UCSD-AML1 (cell line): ENCODE measurements at regions not wholly inside any gene's neighbourhood (a gene's known extent, or its start where the extent isn't known, plus 50 kb on each side); places are given as distances from the start of the nearest gene placed in this dataset.
"Not testable (repeated sequence)": the region's sequence is repeated elsewhere in the genome, so short reads cannot be mapped to it uniquely, and the experiment has no call there.

Experiments used
- DNase-seq: peaks from one replicate; lab custom pipeline; 2025; ENCODE audit not compliant: unreplicated experiment; lab: John Stamatoyannopoulos, UW

DNA sequence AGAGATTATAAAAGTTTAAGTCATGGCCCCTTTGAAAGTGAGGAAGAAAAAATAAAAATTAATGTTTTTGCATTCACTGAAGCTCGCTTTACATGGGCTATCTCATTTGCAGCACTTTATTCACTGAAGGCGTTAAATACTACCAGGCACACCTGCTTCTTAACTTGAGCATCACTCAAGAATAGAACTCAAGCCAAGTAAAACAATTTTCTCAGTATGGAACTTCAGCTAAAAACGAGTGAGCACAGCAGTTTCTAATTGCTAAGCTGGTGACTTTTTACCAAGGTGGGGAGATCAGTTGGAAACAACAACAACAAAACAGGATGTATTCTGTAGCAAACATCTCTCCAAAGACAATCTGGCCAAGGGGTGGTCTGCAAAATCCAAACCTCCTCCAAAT, 405.6 kb downstream of the RAB38 start:
- no peak for DNase-seq

DNA sequence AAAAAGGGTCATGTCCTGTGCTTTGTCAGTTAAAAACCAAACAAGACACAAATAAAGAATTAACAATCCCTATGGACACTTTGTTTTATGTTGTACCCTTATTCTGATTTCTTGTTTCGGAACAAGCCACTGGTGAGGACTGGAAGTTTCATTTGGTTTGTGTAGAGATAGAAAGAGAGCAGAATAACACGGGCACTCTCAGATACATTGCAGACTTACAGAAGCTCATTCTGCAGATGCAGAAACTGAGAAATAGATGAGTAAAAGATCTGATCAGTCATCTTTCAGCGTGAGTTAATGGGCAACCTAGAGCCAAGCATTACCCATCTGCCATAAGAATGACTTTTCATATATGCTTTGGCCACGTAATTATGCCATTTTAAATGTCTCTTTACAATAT, 407.6 kb downstream of the RAB38 start:
- no peak for DNase-seq

DNA sequence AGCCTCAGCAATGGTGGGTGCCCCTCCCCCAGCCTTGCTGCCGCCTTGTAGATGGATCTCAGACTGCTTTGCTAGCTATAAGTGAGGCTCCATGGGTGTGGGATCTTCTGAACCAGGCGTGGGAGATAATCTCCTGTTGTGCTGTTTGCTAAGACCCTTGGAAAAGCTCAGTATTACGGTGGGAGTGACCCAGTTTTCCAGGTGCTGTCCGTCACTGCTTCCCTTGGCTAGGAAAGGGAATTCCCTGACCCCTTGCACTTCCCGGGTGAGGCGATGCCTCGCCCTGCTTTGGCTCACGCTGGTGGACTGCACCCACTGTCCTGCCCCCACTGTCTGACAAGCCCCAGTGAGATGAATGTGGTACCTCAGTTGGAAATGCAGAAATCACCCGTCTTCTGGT, 411.2 kb downstream of the RAB38 start:
- not testable (repeated sequence) for DNase-seq

DNA sequence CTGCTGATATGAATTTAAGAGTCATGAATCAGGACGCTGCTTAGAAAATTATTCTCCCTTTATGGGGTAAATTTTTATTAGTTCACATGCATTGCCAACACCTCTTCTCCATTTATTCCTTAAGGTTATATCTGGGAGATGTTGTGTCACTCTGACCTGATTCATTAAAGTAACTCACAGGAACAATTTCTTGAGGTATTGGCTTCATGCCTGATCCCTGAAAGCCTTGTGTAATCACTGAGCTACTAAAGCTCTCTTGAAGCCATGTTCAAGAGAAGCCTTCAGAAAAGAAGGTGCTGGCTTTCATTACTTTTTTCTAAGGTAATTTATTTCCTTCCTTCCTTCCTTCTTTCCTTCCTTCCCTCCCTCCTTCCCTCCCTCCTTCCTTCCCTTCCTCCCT, 420.6 kb downstream of the RAB38 start:
- no peak for DNase-seq

DNA sequence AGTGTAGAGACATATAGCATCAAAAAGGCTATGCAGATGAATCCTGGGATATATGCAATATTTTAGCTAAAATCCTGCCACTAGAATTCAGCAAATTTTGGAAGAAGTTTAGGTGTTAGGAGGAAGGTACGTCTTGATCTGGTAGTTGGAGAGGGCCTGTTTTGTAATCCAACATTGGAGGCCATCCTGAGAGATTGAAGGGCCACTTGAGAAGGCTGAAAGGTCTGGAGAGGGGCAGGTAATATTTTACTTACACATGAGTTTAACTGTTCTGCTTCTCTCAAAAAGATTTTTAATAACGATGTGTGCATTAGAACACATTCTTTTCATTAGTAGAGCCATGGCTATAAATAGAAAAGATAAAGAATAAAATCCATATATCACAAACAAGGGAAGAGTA, 422.1 kb downstream of the RAB38 start:
- DNase-seq = no peak

DNA sequence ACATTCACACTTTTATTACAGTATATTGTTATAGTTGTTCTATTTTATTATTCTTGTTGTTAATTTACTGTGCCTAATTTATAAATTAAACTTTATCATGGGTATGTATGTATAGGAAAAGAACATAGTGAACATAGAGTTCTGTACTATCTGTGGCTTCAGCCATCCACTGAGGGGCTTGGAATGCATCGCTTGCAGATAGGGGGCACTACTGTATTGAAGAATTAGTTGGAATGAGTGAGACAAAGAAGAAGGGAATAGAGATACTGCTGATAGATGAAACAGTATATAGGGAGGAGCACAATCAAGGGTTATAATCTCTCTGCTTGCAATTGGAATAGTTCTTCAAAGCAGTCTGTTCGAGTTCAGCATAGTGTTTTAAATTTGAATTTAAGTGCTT, 432.2 kb downstream of the RAB38 start:
- no peak for DNase-seq

DNA sequence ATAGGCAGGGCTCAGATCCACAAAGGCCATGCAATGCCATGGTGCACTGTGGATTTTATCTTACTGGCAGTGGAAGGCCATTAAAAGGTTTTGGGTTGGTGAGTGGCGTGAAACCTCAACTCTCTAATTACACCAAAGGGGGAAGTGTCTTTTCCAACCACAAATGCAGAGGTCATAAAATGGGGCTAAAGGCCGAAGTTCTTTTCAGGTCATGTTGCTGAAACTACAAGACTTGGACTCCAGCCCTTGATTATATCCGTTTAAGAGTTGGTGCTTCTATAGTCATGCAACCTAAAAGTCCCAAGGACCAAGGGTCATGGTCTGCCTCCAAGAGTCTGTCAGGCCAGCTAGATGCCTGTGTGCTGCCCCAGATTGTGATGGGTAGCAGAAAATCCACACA, 434.3 kb downstream of the RAB38 start:
- DNase-seq = no peak

DNA sequence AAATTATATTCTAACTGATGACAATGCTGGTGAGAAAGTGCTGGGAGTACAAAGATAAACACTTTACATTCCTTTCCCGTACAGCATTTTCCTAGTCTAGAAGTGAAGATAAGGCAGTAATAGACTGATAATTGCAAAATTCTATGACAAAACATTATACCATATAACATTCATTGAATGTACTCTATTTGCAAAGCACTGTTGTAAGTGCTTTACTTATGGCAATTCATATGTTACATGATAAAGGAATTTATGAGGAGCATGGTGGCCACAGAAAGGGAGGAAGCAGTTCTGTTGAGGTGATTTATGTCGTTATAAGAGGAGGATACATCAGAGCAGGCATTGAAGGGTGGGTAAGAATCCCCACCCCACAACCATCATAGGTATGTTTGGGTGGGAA, 434.8 kb downstream of the RAB38 start:
- DNase-seq = no peak

DNA sequence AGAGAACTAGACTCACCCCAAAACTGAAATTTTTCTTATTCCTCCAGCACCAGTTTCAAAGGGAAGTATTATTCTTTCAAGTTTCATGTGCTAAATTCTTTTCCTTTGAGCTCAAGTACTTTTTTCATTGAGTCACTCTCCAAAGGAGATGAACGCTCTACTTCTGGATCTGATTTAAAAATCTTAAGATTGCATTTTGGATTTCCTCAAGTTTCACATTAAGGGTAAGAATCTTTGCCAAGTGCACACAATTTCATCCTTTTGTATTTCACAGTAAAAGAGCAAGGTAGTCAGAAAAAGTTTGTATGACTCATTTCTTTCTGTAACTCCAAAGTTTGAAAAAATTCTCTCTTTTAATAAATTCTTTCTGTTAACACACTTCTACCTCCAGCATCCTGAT, 435.5 kb downstream of the RAB38 start:
- no peak for DNase-seq

DNA sequence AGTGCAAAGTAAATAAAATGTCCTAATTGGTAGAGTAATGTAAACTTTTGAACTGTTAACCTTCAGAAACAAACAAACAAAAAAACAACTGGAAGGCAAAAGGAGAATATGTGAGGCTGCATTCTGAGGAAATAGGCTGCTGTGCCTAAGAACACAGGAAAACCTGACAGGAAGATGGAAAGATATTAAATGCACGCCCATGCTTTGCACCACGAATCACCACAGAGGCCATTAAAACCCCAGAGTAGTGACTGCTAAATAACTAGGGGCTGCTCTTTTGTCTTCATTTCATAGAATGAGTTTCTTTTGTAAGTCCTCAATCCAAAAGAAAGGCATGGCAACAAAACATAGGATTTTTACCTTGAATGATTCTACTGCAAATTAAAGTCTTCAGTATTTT, 436.0 kb downstream of the RAB38 start:
- no peak for DNase-seq

DNA sequence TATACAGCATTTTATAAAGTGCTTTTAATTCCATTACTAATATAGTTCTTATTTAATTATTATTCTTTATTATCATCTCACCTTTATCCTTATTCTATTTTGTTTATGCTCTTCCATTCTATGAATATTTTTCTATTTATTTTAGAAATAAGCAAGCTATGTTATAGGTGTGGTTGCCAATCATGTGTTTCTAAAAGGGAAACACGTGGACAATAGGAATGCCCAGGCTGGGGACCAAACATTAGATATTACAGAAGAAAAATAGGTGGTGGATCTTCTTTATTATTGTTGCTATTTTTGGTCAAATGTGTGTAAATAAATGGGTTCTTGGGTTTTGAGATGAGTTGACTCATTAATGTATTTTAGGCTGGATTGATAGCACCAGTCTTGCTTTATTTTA, 438.3 kb downstream of the RAB38 start:
- DNase-seq = no peak

DNA sequence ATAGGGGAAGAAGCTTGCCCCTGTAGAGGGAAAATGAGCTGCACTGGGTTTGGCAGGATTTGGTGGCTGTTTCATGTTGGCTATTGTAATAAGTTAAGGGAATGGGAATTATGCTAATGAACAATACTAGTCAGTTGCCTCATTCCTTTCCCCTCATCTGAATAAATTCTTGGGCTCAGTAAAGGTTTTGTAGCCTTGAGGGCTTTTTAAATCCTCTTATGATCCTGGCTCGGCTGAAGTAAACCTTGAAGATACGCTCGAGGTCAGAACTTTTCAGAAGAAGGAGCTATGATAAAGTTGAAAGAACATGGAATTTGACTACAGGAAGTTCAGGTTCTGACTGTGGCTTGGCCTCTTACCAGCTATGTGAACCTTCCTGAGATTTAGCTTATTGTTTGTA, 448.7 kb downstream of the RAB38 start:
- DNase-seq = no peak

DNA sequence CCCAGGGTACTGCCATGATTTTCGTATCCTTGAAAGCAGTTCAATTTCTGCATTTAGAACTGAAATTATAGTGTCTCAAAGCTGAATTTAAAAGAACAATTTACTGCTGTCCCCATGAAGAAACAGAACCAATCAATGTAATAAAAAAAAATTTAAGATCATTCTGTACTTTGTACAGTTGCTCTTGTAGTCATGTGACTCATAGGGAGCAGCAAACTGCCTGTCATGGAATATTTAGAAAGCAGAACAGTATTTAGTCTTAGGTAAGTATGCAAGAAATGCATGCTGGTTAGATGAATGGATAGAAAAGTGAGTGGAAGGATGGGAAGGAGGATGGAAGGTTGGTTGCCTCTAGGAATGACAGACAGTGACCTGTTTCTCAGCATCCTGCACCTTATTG, 450.9 kb downstream of the RAB38 start:
- no peak for DNase-seq

DNA sequence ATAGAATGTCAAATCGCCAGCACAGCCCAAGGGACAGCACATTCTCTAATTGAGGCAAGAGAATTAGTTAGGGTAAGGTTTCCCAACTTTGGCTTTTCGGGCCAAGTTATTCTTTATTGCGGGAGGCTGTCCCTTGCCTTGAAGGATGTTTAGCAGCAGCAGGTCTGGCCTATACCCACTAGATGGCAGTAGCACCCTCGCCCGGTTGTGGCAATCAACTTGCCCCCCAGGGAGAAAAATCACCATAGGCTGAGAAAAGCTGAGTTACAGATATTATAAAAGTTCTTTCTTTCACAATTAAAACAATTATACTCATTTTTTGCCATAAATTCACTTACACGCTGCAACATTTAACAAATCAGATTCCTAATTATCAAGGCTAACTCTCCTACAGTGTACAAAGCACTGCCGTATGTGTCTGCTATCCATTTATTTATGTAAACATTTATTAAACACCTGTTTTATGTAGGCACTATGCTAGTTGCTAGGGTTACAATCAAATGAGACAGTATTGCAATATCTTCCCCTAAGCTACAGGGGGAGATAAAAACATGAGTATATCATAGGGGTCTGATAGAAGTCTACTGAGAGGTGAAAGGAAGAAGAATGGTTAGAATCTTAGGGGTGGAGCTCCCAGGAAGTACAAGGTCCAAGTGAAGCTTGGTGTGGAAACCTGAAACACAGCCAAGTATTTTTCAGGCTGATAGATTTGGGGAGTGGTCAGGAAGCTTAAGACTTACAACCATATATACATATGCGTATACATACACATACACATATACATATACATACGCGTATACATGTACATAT, 452.3 kb downstream of the RAB38 start:
- no peak for DNase-seq

DNA sequence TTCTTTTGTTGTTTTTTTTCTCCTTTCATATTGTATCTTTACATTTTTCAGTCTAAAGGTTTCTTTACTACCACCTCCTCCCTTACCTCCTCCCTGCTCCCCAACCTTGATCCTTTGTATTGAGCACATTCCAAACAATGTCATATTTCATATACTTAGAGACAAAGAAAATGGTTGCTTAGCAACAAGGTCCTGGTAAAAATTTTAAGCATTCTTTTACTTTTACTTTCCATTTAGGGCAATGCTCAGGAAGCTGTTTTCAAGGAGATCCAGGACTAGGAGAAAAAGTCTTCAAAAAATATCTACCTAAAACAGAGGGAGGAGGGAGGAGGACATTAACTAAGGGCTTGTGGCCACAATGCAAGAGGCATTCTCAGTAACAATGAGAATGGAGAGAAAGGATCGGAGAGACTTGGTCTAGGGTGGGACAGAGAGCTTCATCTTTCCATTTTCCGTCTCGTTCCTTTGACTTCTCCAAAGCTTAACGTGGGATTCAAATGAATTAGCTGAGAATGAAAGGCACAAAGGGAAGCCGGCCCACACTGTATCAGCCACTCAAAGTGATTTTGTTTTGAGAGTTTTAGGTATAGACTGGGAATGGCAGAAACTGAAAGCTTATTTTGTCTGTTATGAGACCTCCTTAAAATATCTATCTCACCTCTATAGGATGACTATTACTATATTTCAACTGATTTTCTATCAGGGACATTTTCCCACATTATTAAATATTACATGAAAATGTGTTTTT, 455.7 kb downstream of the RAB38 start:
- no peak for DNase-seq

DNA sequence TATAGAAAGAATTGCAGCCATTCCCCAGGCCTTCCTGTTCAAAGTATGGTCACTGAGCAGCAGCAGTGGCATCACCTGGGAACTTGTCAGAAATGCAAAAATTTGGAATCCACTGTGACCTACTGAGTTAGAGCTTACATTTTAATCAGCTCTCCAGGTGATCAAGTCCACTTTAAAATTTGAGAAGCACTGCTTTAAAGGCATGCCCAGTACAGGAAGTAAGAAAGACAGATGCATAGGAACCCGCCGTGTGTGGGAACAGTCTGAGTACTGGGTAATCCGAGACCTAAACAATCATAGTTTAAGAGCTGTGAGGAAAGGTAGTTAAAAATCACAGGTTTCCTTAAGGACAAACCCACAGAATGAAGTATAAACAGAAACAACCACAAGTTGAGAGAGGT, 462.4 kb downstream of the RAB38 start:
- no peak for DNase-seq

DNA sequence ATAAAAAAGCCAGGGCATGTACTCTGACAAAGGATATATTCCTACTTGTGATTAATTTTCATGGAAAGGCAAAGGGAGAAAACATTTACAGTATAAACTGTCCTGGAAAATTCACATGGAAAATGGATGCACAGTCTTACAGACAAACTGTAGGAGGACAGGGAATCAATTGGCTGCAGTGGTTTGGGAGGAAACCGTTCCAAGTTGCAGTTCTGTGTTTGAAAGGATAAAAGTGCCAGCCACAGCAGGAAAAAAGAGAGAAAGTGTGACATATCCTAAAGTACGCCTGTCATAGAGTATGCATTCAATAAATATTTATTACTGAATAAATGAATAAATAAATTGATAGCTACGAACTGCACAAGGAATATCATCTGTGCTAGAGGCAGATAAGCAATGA, 462.9 kb downstream of the RAB38 start:
- no peak for DNase-seq

DNA sequence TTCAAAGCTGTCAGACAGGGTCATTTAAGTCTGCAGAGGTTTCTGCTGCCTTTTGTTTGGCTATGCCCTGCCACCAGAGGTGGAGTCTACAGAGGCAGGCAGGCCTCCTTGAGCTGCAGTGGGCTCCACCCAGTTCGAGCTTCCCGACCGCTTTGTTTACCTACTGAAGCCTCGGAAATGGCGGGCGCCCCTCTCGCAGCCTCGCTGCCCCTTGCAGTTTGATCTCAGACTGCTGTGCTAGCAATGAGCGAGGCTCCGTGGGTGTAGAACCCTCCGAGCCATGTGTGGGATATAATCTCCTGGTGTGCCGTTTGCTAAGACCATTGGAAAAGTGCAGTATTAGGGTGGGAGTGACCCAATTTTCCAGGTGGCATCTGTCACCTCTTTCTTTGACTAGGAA, 471.7 kb downstream of the RAB38 start:
- DNase-seq = not testable (repeated sequence)

DNA sequence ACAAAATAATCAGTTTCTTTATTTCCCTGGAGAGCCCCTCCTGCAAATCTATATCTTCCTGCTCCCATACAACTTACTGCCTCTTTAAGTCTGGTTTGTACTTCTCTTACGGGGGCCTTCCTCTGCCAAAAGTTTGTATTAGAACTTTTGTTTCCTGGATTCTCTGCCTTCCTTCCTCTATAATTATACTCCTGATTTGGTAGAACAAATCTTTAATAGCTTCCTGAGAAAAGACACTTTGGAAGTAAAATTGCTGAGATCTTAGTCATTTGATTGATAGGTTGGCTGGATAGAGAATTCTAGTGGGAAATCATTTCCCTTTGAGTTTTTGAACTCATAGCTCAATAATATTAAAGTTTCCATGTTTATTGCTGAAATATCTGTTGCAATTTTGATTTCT, 499.2 kb downstream of the RAB38 start:
- DNase-seq = no peak

DNA sequence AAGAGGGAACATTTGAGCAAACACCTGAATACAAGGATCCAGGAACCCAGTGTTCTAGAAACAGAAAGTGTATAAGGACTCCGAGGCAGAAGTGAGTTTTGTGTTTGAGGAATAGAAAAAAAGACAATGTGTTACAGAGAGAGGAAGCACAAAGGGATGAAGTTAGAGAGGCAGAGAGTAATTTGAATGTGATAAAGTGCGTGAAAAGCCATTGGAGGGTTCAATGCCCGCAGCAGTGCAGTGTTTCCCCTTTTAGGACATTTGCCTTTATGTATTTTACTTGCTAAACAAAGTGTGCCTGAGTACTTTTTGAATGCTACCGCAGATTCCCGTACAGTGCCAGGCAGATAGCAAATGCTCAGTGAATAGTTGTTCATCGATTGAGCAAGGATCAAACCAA, 508.5 kb downstream of the RAB38 start:
- DNase-seq = no peak

DNA sequence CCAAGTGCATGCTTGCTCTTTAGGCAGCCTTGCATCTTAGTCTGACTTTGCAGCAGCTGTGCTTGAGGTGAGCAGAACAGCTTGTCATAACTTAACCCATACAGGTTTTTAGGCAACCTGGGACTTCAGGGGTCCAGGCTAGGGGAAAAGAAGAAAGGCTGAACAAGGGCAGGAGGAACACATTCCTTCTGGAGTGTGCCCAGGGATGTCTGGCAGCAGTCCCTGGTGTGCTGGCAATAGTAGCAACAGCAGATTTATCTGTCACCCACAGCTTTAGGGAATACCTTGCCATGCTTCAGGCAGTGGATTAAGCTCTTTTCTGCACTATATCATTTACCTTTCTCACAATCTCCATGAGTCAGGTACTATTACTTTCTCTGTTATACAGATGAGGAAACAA, 513.0 kb downstream of the RAB38 start:
- no peak for DNase-seq

DNA sequence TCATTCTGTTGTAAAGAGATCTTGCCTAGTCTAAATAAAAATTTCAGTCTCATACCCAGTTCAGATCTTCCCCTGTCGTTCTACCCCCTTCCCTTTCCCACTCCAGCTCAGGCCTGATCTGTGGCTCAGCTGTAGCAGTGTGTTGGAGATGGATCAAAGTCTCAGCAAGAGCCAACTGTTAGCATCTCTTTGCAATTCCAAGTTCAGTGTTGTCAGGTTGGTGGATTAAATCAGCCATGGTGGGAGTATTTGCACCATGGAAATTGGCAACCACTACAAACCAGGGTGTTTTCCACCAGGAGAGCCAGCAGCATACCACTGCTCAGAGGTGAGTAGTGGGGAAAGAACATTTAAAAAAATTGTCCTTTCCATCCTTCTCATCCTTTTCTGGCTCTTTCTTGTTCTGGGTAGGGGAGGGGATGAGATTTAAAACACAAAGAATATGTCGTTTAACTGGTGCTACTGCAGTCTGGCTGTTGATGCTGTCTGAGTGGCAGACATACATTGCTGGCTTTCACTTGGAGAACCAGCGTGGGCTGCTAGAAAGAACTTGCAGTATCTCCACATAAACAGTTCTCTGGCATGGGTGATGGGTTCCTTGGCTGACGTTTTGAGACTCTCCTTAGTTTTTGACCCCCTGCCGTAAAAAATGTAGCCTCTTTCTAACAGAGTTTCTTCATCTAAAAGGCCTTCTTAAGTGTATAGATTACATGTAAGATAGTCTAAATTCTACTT, 514.1 kb downstream of the RAB38 start:
- no peak for DNase-seq
